Right lobe of liver (tissue), 6 donors: ENCODE measurements at regions not wholly inside any gene's neighbourhood (a gene's known extent, or its start where the extent isn't known, plus 50 kb on each side); places are given as distances from the start of the nearest gene placed in this dataset.
"Not testable (repeated sequence)": the region's sequence is repeated elsewhere in the genome, so short reads cannot be mapped to it uniquely, and the experiment has no call there.

Source experiments
- ATAC-seq, 4 donors: fragments of 200-7000 bp; cut with Tn5 transposase; one replicate each; pipeline ENCODE4 v1.9.1; 2020; ENCODE audit warnings: mild to moderate bottlenecking in 4 of 4, moderate library complexity in 4 of 4
- DNase-seq, 3 donors: peaks; one replicate each; pipeline ENCODE4 v3.0.0-alpha.2; 2020
- H3K27ac ChIP-seq, 3 donors: fragments of 200-600 bp; one replicate each; pipeline ENCODE4 v1.8.0; 2022
- H3K27me3 ChIP-seq, 2 donors: fragments of 200-600 bp; one replicate each; pipeline ENCODE4 v1.8.0; 2022
- H3K36me3 ChIP-seq, 4 donors: fragments of 200-600 bp; sonication (generic) in 1 of 4; one replicate each; pipeline versions ENCODE4 v1.5.1 to v1.8.0; 2017 to 2022; ENCODE audit warnings: control low read depth in 1 of 4
- H3K4me1 ChIP-seq, 4 donors: fragments of 200-600 bp; sonication (generic) in 1 of 4; one replicate each; pipeline versions ENCODE4 v1.5.1 to v1.8.0; 2017 to 2022; ENCODE audit warnings: control low read depth in 1 of 4
- H3K4me3 ChIP-seq, 3 donors: fragments of 200-600 bp; one replicate each; pipeline ENCODE4 v1.8.0; 2022
- H3K9me3 ChIP-seq, 4 donors: fragments of 200-600 bp; sonication (generic) in 1 of 4; one replicate each; pipeline versions ENCODE4 v1.5.1 to v1.8.0; 2017 to 2022; ENCODE audit warnings: control low read depth in 1 of 4
- POLR2A ChIP-seq: fragments of 450-650 bp; IDR thresholded peaks from one replicate; pipeline ENCODE4 v1.6.1; 2017; ENCODE audit warnings: antibody characterized with exemption, mild to moderate bottlenecking
- WGBS: methylation state at CpG from one replicate; pipeline ENCODE4 v1.1.6; 2018; ENCODE audit warnings: low coverage, low lambda C conversion rate; ENCODE audit not compliant: insufficient coverage; ENCODE audit errors: missing lambda C conversion rate; 5-methylcytosine and 5-hydroxymethylcytosine counted together
- intact Hi-C, 2 donors: fragments of 100-400 bp; cut with DNase I; formaldehyde crosslinking; loops; one replicate each; pipeline versions ENCODE4 v1.11.2 to v1.14.1; 2022
- TF ChIP-seq, protein P1 (sequence below), 4 donors: fragments of 200-600 bp in 3 of 4; fragments of 450-650 bp in 1 of 4; IDR thresholded peaks; one replicate each; pipeline versions ENCODE4 v1.5.1 to v1.8.0; 2016 to 2022; ENCODE audit warnings: antibody characterized with exemption in 4 of 4, mild to moderate bottlenecking in 2 of 4
- donor health status: DM: no; HTN: yes; CAD: no.
- donor health status: DM: no; HTN: no; CAD: no.
- donor health status: DM: no; HTN: no; CAD: no.
- donor health status: DM: no; HTN: yes; CAD: no.
- donor health status: DM: no; HTN: yes; CAD: no.

DNA sequence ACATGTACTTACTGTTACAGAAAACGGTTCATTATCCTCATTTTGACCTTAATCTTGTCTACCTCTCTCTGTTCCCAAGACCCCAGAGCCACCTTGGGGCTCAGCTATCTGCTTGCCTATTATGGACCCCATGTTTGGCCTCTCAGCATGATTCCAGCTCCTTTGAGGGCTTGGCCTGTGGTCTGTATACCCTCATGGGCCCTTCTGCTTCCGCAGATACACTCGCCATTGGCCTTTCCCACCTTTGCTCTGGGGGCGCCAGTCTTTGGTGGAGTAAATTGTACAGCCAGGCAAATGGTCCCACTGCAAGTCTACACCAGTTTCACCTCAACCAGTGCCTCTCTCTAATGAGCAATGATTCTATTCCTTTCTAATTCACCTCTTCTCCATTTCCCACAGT, 109.2 kb upstream of the ZNF746 start:
- no peak overlapping the region for H3K4me3 ChIP-seq
- TF ChIP-seq POLR2A: no peak
- TF ChIP-seq, protein P1, sequence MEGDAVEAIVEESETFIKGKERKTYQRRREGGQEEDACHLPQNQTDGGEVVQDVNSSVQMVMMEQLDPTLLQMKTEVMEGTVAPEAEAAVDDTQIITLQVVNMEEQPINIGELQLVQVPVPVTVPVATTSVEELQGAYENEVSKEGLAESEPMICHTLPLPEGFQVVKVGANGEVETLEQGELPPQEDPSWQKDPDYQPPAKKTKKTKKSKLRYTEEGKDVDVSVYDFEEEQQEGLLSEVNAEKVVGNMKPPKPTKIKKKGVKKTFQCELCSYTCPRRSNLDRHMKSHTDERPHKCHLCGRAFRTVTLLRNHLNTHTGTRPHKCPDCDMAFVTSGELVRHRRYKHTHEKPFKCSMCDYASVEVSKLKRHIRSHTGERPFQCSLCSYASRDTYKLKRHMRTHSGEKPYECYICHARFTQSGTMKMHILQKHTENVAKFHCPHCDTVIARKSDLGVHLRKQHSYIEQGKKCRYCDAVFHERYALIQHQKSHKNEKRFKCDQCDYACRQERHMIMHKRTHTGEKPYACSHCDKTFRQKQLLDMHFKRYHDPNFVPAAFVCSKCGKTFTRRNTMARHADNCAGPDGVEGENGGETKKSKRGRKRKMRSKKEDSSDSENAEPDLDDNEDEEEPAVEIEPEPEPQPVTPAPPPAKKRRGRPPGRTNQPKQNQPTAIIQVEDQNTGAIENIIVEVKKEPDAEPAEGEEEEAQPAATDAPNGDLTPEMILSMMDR (IDR thresholded peaks at IDR 0.05): no peak
- H3K9me3 ChIP-seq: no peaks in the 10 kb centered on the region
- peaks cover 0 to 27% (median 6%) of the 10 kb centered on the region in 4 donors for H3K36me3 ChIP-seq
- intact Hi-C loops: no loop called here
- ATAC-seq: no peak
- 86% methylated on average over 1 of the region's 4 CpGs for WGBS
- H3K27me3 ChIP-seq: no peaks in the 10 kb centered on the region
- H3K27ac ChIP-seq: no peak overlapping the region
- no peak for DNase-seq
- H3K4me1 ChIP-seq: no peaks in the 10 kb centered on the region

- H3K27ac ChIP-seq: no peak overlapping the region
- ATAC-seq (no peak), DNase-seq (no peak)
- WGBS: 86% methylated on average over 6 of the region's 6 CpGs
- H3K9me3 ChIP-seq: no peaks in the 10 kb centered on the region
- H3K27me3 ChIP-seq: no peaks in the 10 kb centered on the region
- TF ChIP-seq POLR2A: no peak
- TF ChIP-seq, protein P1 (IDR thresholded peaks at IDR 0.05): no peak
- H3K36me3 ChIP-seq: peaks cover 0 to 31% (median 5%) of the 10 kb centered on the region in 4 donors
- no peak overlapping the region for H3K4me3 ChIP-seq
- intact Hi-C loops: no loop called here
- H3K4me1 ChIP-seq: no peaks in the 10 kb centered on the region
Observed at GRCh38 chr7:149605696-149606095, 108.1 kb upstream of the ZNF746 start.

DNA sequence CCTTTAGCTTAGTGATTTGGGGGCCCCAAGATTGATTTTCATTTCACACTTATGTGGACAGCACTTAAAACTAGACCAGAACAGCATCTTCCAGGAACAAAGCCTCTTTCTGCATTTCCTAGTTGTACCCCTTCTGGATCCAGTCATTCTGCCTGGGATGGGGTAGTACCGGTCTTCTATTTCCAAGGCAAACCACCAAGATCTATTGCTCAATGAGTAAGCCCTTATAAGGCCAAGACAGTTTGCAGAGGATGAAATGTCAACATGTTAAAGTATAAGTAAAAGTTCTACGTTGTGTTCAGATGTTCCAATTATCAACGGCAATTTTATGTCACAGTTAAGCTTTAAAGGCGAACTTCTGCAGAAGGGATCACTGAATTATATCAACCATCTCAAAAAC, 106.9 kb upstream of the ZNF746 start:
- TF ChIP-seq, protein P1 (IDR thresholded peaks at IDR 0.05): no peak
- no peak for TF ChIP-seq POLR2A

GRCh38 chr7:149600669-149601330, 103.2 kb upstream of the ZNF746 start:
- peaks cover 0 to 18% (median 5%) of the 10 kb centered on the region in 4 donors for H3K36me3 ChIP-seq
- intact Hi-C loops, H3K4me3 ChIP-seq, ATAC-seq, H3K27ac ChIP-seq, H3K9me3 ChIP-seq, H3K27me3 ChIP-seq, DNase-seq, H3K4me1 ChIP-seq: not testable (repeated sequence)
- whole genome bisulfite sequencing: 70% methylated on average over 15 of the region's 21 CpGs

More for the DNA sequence above, 106.9 kb upstream of the ZNF746 start:
- Histone ChIP-seq H3K36me3 (peaks cover 0 to 32% (median 5%) of the 10 kb centered on the region in 4 donors), H3K9me3 (no peaks in the 10 kb centered on the region), H3K4me1 (no peaks in the 10 kb centered on the region), H3K27ac (no peak overlapping the region), H3K27me3 (no peaks in the 10 kb centered on the region), H3K4me3 (no peak overlapping the region)
- WGBS: 77% methylated on average over 4 of the region's 4 CpGs
- intact Hi-C loops: no loop called here
- DNase-seq (no peak), ATAC-seq (no peak)

GRCh38 chr7:149599636-149600206, 102.1 kb upstream of the ZNF746 start:
- Histone ChIP-seq H3K27me3 (no peaks in the 10 kb centered on the region), H3K4me1 (no peaks in the 10 kb centered on the region), H3K27ac (no peak overlapping the region), H3K9me3 (no peaks in the 10 kb centered on the region), H3K36me3 (peaks cover 0 to 18% (median 5%) of the 10 kb centered on the region in 4 donors), H3K4me3 (no peak overlapping the region)
- no peak for DNase-seq
- 73% methylated on average over 5 of the region's 7 CpGs for WGBS
- intact Hi-C loops: no loop called here
- no peak for ATAC-seq
- TF ChIP-seq, protein P1 (IDR thresholded peaks at IDR 0.05): no peak
- TF ChIP-seq POLR2A: no peak
